ENCODE measurements at regions not wholly inside any gene's neighbourhood (a gene's known extent, or its start where the extent isn't known, plus 50 kb on each side); places are given as distances from the start of the nearest gene placed in this dataset.
"Not testable (repeated sequence)": the region's sequence is repeated elsewhere in the genome, so short reads cannot be mapped to it uniquely, and the experiment has no call there.

DNA sequence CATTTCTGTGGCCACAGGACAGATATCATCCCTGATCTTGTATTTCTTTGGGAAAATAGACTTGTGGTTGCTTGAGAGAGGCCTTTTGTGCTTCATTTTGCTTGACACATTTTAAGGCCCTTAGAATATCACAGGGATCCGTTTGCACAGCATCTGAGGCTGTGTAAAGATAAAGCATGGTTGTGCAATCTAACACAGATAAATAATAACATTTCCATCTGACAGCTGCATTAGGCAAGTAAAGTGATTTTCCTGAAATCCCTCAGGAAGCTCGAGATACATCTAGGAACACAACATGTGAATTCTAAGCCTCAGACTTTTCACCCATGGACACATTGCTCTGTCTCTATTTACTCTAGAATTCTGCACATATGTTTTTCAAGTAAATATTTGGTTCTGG, 212.8 kb upstream of the ADAMTSL1 start:
- no peak for DNase-seq (ENCODE audit: low read depth in 2 of 3, low spot score in 2 of 3)

DNA sequence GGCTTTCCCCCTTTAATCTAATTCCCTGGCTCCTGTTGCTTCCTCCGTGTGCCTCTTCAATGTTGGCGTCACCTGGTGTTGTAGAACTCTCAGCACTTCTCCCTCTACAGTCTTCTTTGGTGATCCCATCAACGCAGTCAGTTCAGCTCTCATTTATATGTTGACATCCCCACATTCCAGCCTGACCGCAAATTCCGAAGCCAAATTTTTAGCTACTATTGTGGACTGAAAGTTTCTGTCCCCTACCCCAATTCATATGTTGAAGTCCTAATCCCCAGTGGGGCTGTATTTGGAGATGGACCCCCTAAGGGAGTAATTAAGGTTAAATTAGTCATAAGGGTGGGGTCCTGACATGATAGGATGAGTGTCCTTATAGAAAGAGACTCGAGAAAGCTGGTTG, 210.6 kb upstream of the ADAMTSL1 start:
- DNase-seq (ENCODE audit: low read depth in 2 of 3, low spot score in 2 of 3): no peak

DNA sequence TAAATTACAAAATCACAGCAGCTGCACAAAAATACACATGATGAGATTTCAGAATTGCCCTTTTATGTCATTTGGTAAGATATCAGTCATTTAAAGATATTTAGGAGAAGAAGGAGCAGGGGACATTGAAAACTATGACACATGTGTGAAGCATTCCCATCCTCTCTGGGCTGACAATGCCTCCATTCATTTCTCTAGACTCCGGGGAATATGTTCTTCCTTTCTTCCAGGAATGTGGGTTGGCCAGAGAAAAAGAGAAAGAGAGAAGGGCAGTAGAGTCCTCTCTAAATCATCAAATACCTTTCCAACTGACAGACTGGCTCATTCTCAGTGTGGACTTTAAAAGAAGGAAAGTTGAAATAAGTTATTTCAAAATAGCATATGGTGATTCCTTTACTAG, 205.6 kb upstream of the ADAMTSL1 start:
- no peak for DNase-seq (ENCODE audit: low read depth in 2 of 3, low spot score in 2 of 3)

DNA sequence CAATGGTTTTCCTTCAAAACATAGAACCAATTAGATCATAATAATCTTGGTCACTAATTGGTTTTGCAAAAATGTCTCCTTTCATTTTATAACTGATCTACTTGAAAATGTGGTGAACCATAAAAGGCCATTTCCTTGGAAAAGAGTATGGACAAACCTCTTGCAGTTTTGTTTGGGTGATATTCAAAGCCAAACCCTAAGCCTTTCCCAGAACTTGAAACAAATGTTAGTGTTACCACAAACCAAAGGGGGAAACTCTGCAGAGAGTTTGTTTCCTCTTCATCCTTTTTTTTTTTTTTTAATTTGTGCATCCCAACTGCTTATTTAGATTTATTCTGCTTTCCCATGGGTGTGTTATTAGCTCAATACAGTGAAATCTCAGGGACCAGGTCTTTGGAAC, 204.4 kb upstream of the ADAMTSL1 start:
- DNase-seq (ENCODE audit: low read depth in 2 of 3, low spot score in 2 of 3): no peak

DNA sequence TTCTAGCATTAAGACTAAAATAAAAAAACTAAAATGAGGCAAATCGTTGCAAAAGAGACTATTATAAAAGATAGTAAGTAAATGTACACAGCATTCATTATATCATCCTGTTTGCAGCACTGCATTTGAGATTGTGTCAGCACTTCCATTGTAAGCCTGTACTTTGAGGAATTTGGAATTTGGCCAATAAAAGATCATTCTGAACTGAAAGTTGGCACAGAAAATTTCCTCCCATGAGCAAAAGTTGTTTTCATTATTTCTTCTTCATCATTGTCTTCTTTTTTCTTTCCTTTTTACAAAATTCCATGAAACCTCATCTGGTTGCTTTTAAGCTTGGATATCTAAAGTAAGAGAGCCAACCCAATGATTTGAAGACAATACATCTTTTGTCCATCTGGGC, 199.3 kb upstream of the ADAMTSL1 start:
- DNase-seq (ENCODE audit: low read depth in 2 of 3, low spot score in 2 of 3): no peak

DNA sequence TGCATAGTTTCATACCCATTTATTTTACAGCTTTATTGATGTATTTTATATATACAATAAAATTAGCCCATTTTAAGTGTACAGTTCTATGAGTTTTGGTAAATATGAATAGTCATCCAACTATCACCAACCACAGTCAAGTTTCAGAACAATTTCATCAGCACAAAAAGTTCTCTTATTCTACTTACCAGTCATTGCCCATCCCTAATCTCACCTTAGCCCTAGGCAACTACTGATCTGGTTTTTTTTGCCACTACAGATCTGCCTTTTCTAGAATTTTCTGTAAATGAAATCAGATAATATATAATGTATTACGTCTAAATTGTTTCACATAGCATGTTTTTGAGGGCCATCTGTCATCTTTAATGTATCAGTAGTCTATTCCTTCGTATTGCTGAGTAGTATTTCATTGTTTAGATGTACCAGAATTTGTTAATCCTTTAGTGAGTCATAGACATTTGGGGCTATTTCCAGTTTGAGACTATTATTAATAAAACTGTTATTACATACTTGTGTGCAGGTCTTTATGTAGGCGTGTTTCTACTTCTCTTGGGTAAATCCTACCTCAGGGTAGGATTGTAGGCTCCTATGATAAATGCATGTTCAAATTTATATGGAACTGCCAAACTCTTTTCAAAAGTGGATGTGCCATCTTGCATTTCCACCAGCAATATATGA, 198.5 kb upstream of the ADAMTSL1 start:
- DNase-seq (ENCODE audit: low read depth in 2 of 3, low spot score in 2 of 3): no peak

DNA sequence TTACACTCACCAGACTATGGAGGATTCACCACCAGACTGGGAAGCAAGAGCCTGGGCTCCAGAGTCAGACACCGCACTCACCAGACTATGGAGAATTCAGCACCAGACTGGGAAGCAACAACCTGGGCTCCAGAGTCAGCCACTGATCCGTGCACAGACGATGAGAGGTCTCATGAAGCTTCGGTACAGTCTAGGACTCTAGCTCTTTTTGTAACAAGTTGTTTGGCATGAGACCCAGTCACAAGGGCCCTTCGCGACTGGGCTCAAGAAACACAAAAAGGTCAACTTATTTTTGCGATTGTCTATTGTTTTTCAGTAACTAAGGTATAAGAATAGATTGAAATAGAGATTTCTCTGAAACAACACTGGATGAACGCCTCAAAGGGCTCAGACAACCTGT, 192.7 kb upstream of the ADAMTSL1 start:
- DNase-seq (ENCODE audit: low read depth in 2 of 3, low spot score in 2 of 3): no peak

DNA sequence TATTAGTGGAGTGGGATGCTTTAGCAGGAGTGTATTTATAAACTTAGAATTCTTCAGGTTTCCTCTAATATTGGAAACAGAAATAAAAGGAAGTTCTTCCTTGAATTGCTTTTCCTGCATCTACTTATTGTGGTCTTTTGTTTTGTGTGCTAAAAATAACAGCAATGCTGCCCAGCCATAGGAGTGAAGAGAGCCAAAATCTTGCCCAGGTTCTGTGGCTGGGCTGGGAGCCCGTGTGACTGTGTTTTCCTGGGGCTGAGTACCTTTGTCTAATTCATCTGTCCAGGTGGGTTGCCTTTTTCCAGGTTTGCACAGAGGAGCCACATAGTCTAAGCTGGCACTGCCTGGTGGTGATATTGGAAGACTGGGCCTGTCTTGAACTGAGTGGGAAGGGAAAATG, 179.7 kb upstream of the ADAMTSL1 start:
- DNase-seq (ENCODE audit: low read depth in 2 of 3, low spot score in 2 of 3): no peak

DNA sequence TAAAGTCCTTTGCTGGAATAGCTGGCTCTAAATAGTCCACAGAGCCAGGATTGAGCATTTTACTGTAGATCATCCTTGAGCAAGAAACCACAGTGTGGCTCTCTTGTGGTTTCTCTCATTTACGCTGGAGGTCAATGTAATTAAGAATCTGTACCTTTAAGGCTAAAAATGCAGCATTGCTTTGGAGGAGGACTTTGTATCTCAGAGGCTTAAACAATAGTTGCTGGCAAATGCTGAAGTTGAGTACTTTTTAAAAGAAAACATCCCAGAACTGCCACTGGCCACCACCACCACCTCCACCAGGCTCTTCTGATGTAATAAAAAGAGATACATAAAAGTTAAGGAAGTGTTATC, 177.3 kb upstream of the ADAMTSL1 start:
- DNase-seq (ENCODE audit: low read depth in 2 of 3, low spot score in 2 of 3): no peak

DNA sequence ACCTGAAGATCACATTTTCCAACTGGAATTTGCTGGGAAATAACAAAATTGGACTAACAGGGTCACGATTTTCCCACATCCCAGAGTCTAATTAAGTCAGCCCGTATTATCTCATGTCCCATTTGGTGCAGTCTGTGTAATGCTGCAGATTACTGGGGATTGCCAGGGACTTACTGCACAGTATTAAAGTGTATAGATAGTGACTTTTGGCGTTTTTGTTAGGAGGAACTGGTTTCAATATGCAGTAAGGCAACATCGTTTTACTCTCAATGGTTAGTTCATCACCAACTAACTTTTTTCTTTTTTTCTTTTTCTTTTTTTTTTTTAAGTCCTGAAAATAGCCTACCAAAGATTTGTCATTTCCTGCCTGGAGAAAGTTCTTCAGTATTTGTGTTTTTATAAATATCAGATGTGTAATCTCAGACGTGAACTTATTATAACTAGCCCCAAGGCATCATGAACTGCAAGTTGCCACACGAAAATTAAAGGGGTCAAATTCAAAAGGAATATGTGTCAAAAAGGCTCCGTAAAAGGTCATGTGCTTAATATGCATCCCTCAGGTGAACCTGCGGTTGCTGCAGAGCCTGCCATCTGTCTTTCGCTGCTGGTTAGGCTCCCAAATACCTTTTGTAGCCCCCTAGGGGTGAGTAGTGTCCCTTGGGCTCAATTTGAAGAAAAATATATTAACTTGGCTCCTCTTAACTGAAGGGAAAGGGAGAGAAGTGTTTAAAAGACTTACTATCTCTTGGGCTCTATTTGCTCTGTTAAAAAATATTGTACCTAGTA, 176.7 kb upstream of the ADAMTSL1 start:
- DNase-seq (ENCODE audit: low read depth in 2 of 3, low spot score in 2 of 3): no peak

DNA sequence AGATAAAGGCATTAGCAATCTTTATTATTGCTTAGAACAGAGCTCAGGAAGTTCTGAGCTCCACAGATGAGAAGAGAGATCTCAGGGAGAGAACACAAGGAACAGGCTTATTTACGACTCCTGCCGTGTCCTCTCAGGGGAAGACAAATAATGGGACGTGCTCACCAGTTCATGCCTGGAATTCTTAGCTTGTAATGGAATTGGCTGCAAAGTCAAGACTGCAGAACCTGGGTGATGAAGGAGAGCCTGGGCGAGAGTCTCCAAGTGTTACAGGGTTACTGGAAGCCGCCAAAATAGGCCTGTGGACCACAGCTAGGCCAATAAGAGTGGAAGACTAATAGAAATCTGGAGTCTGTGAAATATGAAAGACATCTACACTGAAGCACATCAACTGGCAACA, 174.5 kb upstream of the ADAMTSL1 start:
- no peak for DNase-seq (ENCODE audit: low read depth in 2 of 3, low spot score in 2 of 3)

DNA sequence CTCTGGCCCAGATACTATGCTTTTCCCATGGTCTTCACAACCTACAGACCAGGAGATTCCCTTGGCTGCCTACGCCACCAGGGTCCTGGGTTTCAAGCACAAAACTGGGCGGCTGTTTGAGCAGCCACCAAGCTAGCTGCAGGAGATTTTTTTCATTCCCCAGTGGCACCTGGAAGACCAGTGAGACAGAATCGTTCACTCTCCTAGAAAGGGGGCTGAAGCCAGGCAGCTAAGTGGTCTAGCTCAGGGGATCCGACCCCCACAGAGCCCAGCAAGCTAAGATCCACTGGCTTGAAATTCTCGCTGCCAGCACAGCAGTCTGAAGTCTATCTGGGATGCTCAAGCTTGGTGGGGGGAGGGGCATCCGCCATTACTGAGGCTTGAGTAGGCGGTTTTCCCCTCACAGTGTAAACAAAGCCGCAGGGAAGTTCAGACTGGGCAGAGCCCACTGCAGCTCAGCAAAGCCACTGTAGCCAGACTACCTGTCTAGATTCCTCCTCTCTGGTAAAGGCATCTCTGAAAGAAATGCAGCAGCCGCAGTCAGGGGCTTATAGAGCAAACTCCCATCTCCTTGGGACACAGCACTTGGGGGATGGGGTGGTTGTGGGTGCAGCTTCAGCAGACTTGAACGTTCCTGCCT, 168.7 kb upstream of the ADAMTSL1 start:
- not testable (repeated sequence) for DNase-seq (ENCODE audit: low read depth in 2 of 3, low spot score in 2 of 3)

DNA sequence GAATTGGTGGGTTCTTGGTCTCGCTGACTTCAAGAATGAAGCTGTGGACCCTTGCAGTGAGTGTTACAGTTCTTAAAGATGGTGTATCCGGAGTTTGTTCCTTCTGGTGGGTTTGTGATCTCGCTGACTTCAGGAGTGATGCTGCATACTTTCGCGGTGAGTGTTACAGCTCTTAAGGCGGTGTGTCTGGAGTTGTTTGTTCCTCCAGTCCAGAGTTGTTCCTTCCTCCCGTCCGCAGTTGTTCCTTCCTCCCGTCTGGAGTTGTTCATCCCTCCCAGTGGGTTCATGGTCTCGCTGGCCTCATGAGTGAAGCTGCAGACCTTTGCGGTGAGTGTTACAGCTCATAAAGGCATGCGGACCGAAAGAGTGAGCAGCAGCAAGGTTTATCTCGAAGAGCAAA, 159.6 kb upstream of the ADAMTSL1 start:
- no peak for DNase-seq (ENCODE audit: low read depth in 2 of 3, low spot score in 2 of 3)

DNA sequence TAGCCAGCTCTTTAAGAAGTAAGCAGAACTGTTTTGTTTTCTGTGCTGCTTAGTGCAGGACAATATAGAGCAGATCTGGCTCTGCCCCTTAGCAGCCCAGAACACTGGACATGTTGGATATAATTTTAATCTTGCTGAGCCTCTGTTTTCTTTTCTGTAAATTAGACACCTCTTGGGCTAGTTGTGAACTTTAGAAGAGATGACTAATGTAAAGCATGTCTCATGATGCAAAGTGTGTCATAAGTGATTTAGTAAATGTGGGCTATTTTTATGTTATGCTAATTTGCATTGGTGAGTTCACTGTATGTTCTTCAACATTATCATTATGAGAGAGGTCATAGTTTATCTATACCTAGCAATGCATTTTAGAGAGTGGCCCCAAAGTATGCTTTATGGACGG, 156.1 kb upstream of the ADAMTSL1 start:
- DNase-seq (ENCODE audit: low read depth in 2 of 3, low spot score in 2 of 3): no peak

DNA sequence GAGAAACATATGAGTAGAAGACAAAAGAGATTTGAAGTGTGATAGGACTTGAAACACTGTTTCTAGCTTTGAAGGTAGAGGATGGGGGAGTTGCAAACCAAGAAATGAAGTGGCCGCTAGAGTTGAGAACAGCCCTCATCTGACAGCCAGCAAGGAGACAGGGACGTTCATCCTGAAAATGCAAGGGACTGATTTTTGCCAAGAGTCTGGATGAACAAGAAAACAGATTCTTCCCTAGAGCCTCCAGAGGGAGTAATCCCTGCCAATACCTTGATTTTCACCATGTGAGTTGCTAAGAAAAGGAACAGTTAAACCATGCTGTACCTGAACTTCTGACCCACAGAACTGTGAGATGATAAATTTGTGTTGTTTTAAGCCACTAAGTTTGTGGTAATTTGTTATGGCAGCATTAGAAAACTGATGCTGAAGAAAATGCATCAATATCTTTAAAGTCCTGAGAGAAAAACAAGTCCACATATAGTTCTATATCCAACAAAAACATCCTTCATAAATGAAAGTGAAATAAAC, 154.0 kb upstream of the ADAMTSL1 start:
- no peak for DNase-seq (ENCODE audit: low read depth in 2 of 3, low spot score in 2 of 3)

DNA sequence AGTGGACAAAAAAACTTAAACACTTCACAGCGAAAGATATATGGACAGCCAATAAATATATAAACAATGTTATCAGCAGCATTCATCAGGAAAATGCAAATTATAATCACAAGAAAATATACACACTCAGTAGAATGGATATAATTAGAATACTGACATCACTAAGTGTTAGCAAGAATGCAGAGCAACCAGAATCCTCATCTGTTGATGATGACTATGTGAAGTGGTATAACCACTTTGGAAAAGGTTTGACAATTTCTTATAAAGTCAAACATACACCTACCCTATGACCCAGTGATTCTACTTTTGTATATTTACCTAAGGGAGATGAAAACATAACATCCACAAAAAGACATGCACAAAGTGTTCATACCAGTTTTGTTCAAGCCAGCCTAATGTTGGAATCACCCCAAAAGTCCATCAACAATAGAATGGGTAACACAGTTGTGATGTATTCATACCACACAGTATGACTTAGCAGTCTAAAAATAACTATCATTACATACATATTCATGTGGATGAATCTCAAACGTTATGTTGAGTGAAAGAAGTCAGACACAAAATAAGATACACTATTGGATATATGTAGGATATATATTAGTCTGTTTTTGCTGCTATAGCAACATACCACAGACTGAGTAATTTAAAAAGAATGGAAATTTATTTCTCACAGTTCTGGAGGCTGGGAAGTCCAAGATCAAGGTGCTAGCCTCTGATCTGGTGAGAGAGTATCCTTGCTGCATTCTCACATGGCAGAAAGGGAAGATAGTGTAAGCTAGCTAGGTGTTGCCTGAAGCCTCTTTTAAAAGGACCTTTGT, 148.8 kb upstream of the ADAMTSL1 start:
- DNase-seq (ENCODE audit: low read depth in 2 of 3, low spot score in 2 of 3): no peak

DNA sequence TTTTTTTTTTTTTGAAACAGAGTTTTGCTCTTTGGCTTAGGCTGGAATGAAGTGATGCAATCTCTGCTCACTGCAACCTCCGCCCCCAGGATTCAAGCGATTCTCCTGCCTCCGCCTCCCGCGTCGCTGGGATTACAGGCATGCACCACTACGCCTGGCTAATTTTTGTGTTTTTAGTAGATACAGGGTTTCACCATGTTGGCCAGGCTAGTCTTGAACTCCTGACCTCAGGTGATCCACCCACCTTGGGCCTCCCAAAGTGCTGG, 148.3 kb upstream of the ADAMTSL1 start:
- DNase-seq (ENCODE audit: low read depth in 2 of 3, low spot score in 2 of 3): not testable (repeated sequence)

DNA sequence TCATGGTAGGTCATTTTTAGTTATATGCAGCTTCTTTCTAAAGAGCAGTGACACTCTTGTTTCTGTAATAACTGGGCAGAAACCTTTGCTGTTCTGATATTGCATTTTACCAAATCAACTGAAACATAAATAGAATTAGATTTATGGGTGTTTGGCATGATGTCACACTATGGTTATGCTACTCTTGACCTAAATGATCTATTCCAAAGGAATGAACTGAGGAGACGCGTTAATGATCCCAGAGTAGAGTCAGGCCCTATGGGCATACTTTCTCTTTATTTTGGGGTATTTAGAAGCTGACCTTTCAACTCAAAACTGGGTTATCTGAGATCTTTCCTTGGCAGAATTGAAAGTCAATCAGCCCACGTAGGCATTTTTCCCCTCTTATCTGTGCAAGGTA, 146.8 kb upstream of the ADAMTSL1 start:
- DNase-seq (ENCODE audit: low read depth in 2 of 3, low spot score in 2 of 3): no peak

DNA sequence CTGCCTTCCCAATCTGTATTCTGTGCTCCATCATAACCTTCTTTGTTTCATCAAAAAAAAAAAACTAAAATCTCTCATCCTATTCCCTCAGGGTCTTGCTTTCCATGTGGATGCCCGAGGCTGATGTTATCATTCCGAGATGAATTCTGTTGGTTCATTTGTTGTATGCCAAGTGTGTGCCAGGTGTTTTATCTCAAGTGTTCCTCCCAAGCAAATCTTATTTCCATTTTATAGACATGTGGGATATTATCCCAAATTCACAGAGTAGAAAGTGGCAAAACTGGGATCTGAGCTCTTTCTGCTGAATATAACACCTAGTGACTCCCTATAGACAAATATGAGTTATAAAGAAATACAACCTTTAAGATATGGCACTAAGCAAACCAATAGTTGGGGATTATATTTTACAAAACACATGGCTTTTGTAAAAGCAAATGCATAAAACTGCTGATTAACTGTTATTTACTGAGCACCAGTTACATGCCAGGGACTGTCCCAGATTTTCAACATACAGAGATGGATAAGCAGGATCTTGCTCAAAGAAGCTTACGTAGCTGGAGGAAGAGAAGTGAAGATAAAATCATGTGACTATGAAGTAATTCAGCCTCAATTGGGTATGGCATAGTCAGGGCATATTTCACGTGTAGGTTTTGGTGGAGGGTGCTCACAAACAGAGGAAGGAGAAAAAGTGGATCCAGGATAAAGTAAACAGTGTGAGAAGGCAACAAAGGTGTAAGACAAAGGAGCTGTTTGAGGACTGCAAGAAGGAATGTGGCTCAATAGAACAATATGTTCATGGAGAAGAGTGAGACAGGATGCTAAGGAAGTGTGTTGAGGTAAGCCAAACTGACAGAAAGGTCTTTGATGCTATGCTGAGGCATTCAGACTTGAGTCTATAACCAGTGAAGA, 143.3 kb upstream of the ADAMTSL1 start:
- DNase-seq (ENCODE audit: low read depth in 2 of 3, low spot score in 2 of 3): no peak

DNA sequence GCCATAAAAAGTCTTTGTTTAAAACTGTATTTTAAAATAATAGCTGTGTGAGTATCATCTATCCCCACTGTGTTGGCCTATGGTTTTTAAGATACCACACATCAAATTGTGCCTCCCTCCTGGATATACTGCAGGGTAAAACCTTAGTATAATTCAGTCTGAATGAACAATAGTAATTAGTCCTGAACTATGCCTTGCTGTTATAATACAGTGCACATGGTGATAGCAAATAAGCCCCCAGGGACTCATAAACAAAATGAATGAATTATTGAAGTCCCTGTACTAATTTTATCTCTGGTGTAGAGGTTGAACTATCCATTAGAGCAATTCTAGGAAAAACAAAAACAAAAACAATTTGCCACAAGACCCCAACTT, 142.7 kb upstream of the ADAMTSL1 start:
- no peak for DNase-seq (ENCODE audit: low read depth in 2 of 3, low spot score in 2 of 3)

DNA sequence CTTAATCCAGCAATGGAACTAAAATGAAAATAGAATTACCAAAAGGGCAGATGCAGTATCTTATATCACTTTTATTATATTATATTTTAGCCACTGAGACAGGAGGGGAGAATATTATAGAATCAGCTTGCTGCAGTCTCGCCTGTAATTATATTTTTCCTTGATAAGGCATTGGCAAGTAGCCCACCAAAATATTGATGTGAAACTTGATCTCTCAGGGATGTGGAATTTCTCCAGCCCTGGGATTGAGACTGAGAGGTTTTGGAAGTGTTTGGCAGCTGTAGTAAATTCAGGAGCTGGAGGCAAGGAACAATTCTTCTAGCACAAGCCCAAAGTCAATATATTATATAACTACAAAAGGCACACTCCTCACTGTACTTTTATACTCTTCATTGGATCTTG, 142.1 kb upstream of the ADAMTSL1 start:
- DNase-seq (ENCODE audit: low read depth in 2 of 3, low spot score in 2 of 3): no peak
